Endothelial cell of umbilical vein (primary cell): ENCODE measurements at regions not wholly inside any gene's neighbourhood (a gene's known extent, or its start where the extent isn't known, plus 50 kb on each side); places are given as distances from the start of the nearest gene placed in this dataset.

Experiments used
- BruUV-seq: library from RNA; stranded (reverse); fragments of 400-500 nt; replicated peaks from 2 replicates; lab custom pipeline; 2021; lab: Mats Ljungman, UMichigan
- CTCF ChIA-PET: fragments of 300-600, 350-600 bp; sonication (Branson Sonifier 250); formaldehyde crosslinking; loops from one replicate; lab custom pipeline; 2021; ENCODE audit warnings: antibody characterized with exemption, inconsistent platforms; lab: Charles Lee
- POLR2A ChIA-PET: fragments of 300-600, 350-600 bp; sonication (Branson Sonifier 250); formaldehyde crosslinking; loops from one replicate; lab custom pipeline; 2021; ENCODE audit warnings: antibody characterized with exemption, inconsistent platforms; lab: Charles Lee
- DNase-seq: peaks from one replicate; pipeline ENCODE4 v3.0.0-alpha.2; 2011; ENCODE audit warnings: low read depth, low spot score
- FAIRE-seq: peaks from 2 replicates; lab custom pipeline; 2011; peaks lifted over from hg19 to GRCh38; lab: Jason Lieb, UNC
- H2AFZ ChIP-seq: 2 replicates; pipeline ENCODE4 v1.6.0; 2012; ENCODE audit warnings: low read depth, low read length, control low read depth, inconsistent platforms
- H3K27ac ChIP-seq: 2 replicates; pipeline ENCODE4 v1.5.1; 2011; ENCODE audit warnings: low read depth, mild to moderate bottlenecking, control low read depth, low read length, moderate library complexity; ENCODE audit not compliant: insufficient read depth
- H3K27me3 ChIP-seq, 2 experiments: 2 replicates each; pipeline versions ENCODE4 v1.6.0 to v1.6.1; 2011; ENCODE audit warnings: low read length in 2 of 2, mixed read lengths in 1 of 2; ENCODE audit not compliant: control insufficient read depth in 2 of 2, insufficient read depth in 2 of 2
- H3K36me3 ChIP-seq, 2 experiments: 2 replicates in 1 of 2; 3 replicates in 1 of 2; pipeline ENCODE4 v1.5.1; 2011; ENCODE audit warnings: low read length in 2 of 2, mild to moderate bottlenecking in 1 of 2, moderate library complexity in 1 of 2; ENCODE audit not compliant: control insufficient read depth in 2 of 2, insufficient read depth in 2 of 2; ENCODE audit errors: extremely low read depth in 1 of 2
- H3K4me1 ChIP-seq: 3 replicates; pipeline ENCODE4 v1.5.1; 2011; ENCODE audit warnings: mild to moderate bottlenecking, low read length; ENCODE audit not compliant: control insufficient read depth, insufficient read depth; ENCODE audit errors: extremely low read depth
- H3K4me2 ChIP-seq: 2 replicates; pipeline ENCODE4 v1.6.1; 2011; ENCODE audit warnings: low read length, control low read depth, mixed read lengths; ENCODE audit not compliant: insufficient read depth
- H3K4me3 ChIP-seq, 3 experiments: fragments of 200-600 bp in 1 of 3; sonication (generic), shearing (Covaris generic) in 1 of 3; replicated peaks in 1 of 3; 2 replicates each; pipeline ENCODE4 v1.5.1; 2011 to 2016; ENCODE audit warnings: control low read depth in 3 of 3, low read length in 3 of 3, mild to moderate bottlenecking in 2 of 3, inconsistent platforms in 1 of 3, low read depth in 1 of 3, moderate library complexity in 1 of 3; ENCODE audit not compliant: insufficient read depth in 1 of 3
- H3K79me2 ChIP-seq: 2 replicates; pipeline ENCODE4 v1.6.0; 2012; ENCODE audit warnings: low read length, inconsistent platforms; ENCODE audit not compliant: control insufficient read depth, insufficient read depth
- H3K9ac ChIP-seq: replicated peaks from 2 replicates; pipeline ENCODE3; 2011; ENCODE audit warnings: low read length, control low read depth; ENCODE audit not compliant: insufficient read depth; ENCODE audit errors: extremely low read depth
- H3K9me1 ChIP-seq: replicated peaks from 3 replicates; pipeline ENCODE4 v1.6.0; 2011; ENCODE audit warnings: mild to moderate bottlenecking, low read length; ENCODE audit not compliant: control insufficient read depth, insufficient read depth; ENCODE audit errors: extremely low read depth
- H3K9me3 ChIP-seq: replicated peaks from 2 replicates; pipeline ENCODE4 v1.5.1; 2012; ENCODE audit warnings: low read length, inconsistent platforms; ENCODE audit not compliant: control insufficient read depth, insufficient read depth
- H4K20me1 ChIP-seq: replicated peaks from 2 replicates; pipeline ENCODE3; 2011; ENCODE audit warnings: mild to moderate bottlenecking, low read length; ENCODE audit not compliant: control insufficient read depth, insufficient read depth; ENCODE audit errors: extremely low read depth
- FOS ChIP-seq: IDR thresholded peaks from 2 replicates; pipeline ENCODE4 v1.6.1; 2011; ENCODE audit warnings: mild to moderate bottlenecking, low read length, moderate library complexity, borderline replicate concordance; ENCODE audit not compliant: insufficient read depth
- GATA2 ChIP-seq: IDR thresholded peaks from 2 replicates; pipeline ENCODE4 v1.7.0; 2011; ENCODE audit warnings: low read depth, mild to moderate bottlenecking, moderate library complexity, mixed read lengths, low read length; ENCODE audit not compliant: insufficient read length, insufficient read depth
- JUN ChIP-seq: IDR thresholded peaks from 2 replicates; pipeline ENCODE4 v1.6.1; 2011; ENCODE audit warnings: borderline replicate concordance, low read depth; ENCODE audit not compliant: insufficient read length, insufficient read depth
- dilution Hi-C: fragments of 300-500 bp; cut with MboI; formaldehyde crosslinking; loops from one replicate; pipeline ENCODE4 v1.15.0; 2019; ENCODE audit warnings: low sequenced_read_pairs; ENCODE audit not compliant: extremely low pct_ligation_motif_present
- intact Hi-C: fragments of 100-400 bp; cut with micrococcal nuclease; formaldehyde crosslinking; loops from one replicate; pipeline ENCODE4 v1.10.0; 2022
- TF ChIP-seq, protein P1 (sequence below), 2 donors: IDR thresholded peaks; 1 replicate in 1 of 2; 2 replicates in 1 of 2; pipeline ENCODE4 v1.5.1; 2011; ENCODE audit warnings: low read length in 2 of 2, mild to moderate bottlenecking in 2 of 2, moderate library complexity in 2 of 2, control low read depth in 1 of 2, inconsistent platforms in 1 of 2, low read depth in 1 of 2; ENCODE audit not compliant: insufficient read depth in 1 of 2; ENCODE audit errors: extremely low read depth in 1 of 2
- TF ChIP-seq, protein P2 (sequence below): IDR thresholded peaks from 2 replicates; pipeline ENCODE4 v1.6.1; 2011; ENCODE audit not compliant: insufficient read depth, insufficient read length

DNA sequence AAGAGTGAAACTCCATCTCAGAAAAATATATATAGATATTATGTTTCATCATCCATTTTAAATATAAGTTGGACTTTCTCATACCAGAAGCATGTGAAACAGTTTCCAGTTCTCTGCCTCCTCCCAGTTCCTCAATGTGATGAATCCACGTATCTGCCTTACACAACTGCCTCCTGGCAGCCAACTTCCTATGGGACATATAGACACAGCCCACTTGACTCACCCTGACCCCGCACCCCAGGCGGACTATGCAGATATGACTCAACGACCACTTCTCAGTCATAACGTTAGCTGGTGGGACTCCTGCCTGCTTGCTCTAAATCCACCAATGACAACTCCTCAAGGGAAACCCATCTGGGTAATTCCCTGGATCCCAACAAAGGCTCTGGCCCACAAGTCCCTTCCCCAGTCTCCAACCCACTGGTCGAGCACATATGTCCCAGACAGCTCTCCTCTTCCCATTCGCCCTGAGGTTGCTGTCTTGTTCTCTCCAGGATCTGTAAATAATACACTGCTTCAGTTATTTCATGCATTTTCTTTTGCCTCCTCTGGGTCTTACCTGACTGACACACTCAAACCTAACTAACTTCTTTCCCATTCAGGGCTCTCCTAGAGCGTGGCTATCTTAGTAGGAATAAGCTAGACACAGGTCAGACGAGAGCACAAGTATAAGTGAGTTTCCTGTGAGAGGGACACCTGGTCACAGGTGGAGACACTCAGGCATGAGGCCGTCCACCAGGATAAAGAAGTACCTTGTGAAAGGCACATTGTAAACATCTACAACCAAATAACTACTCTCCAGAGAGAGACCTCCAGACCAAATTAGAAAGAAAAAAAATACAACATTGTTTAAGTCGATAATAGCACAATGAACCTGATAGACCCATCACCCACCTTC is 548.5 kb downstream of the CD83 start:
- no peak overlapping the region for H2AFZ ChIP-seq

More for the DNA sequence above, 548.5 kb downstream of the CD83 start:
- no peaks in the 10 kb centered on the region for H4K20me1 ChIP-seq
- no peak overlapping the region for H3K9ac ChIP-seq
- TF ChIP-seq, protein P1, sequence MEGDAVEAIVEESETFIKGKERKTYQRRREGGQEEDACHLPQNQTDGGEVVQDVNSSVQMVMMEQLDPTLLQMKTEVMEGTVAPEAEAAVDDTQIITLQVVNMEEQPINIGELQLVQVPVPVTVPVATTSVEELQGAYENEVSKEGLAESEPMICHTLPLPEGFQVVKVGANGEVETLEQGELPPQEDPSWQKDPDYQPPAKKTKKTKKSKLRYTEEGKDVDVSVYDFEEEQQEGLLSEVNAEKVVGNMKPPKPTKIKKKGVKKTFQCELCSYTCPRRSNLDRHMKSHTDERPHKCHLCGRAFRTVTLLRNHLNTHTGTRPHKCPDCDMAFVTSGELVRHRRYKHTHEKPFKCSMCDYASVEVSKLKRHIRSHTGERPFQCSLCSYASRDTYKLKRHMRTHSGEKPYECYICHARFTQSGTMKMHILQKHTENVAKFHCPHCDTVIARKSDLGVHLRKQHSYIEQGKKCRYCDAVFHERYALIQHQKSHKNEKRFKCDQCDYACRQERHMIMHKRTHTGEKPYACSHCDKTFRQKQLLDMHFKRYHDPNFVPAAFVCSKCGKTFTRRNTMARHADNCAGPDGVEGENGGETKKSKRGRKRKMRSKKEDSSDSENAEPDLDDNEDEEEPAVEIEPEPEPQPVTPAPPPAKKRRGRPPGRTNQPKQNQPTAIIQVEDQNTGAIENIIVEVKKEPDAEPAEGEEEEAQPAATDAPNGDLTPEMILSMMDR (IDR thresholded peaks at IDR 0.05; ENCODE audit: extremely low read depth in 1 of 2, insufficient read depth in 1 of 2, low read depth in 1 of 2, low read length in 2 of 2), result no peak
- TF ChIP-seq FOS (no peak), JUN (no peak), GATA2 (no peak)
- TF ChIP-seq, protein P2, sequence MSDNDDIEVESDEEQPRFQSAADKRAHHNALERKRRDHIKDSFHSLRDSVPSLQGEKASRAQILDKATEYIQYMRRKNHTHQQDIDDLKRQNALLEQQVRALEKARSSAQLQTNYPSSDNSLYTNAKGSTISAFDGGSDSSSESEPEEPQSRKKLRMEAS, result no peak
- CTCF ChIA-PET, result no interaction called here
- intact Hi-C loops, result no loop called here
- no peaks in the 10 kb centered on the region for H3K36me3 ChIP-seq
- FAIRE-seq, result no peak
- no peaks in the 10 kb centered on the region for H3K27me3 ChIP-seq
- no peaks in the 10 kb centered on the region for H3K4me1 ChIP-seq
- no peak overlapping the region for H3K27ac ChIP-seq
- H3K4me3 ChIP-seq, result no peak overlapping the region
- no peak overlapping the region for H3K4me2 ChIP-seq
- H3K9me3 ChIP-seq, result peaks cover 1% of the 10 kb centered on the region
- POLR2A ChIA-PET, result no interaction called here
- dilution Hi-C loops, result no loop called here
- BruUV-seq, result no TSS peak
- H3K79me2 ChIP-seq, result no peaks in the 10 kb centered on the region
- no peak for DNase-seq
- no peaks in the 10 kb centered on the region for H3K9me1 ChIP-seq
